OCI-LY3 (cell line): ENCODE measurements at regions not wholly inside any gene's neighbourhood (a gene's known extent, or its start where the extent isn't known, plus 50 kb on each side); places are given as distances from the start of the nearest gene placed in this dataset.

ENCODE experiments used
- EZH2phosphoT487 ChIP-seq: fragments of 200-600 bp; shearing (Covaris generic); IDR thresholded peaks from 2 replicates; pipeline ENCODE4 v1.6.1; 2018; ENCODE audit warnings: antibody characterized with exemption, mixed run types, low read depth
- TF ChIP-seq, protein P1 (sequence below): fragments of 200-600, 300-600 bp; sonication (generic); IDR thresholded peaks from 2 replicates; pipeline ENCODE4 v1.5.1; 2014; ENCODE audit warnings: antibody characterized with exemption, low read length, low read depth

GRCh38 chr14:46245276-46245675 is 406.3 kb downstream of the RPL10L start:
- TF ChIP-seq, protein P1, sequence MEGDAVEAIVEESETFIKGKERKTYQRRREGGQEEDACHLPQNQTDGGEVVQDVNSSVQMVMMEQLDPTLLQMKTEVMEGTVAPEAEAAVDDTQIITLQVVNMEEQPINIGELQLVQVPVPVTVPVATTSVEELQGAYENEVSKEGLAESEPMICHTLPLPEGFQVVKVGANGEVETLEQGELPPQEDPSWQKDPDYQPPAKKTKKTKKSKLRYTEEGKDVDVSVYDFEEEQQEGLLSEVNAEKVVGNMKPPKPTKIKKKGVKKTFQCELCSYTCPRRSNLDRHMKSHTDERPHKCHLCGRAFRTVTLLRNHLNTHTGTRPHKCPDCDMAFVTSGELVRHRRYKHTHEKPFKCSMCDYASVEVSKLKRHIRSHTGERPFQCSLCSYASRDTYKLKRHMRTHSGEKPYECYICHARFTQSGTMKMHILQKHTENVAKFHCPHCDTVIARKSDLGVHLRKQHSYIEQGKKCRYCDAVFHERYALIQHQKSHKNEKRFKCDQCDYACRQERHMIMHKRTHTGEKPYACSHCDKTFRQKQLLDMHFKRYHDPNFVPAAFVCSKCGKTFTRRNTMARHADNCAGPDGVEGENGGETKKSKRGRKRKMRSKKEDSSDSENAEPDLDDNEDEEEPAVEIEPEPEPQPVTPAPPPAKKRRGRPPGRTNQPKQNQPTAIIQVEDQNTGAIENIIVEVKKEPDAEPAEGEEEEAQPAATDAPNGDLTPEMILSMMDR: no peak
- TF ChIP-seq EZH2phosphoT487: no peak
